ENCODE measurements at regions not wholly inside any gene's neighbourhood (a gene's known extent, or its start where the extent isn't known, plus 50 kb on each side); places are given as distances from the start of the nearest gene placed in this dataset.
A peak's percentile ranks its signal among the peaks of the same experiment; 100 is the strongest.
"Not testable (repeated sequence)": the region's sequence is repeated elsewhere in the genome, so short reads cannot be mapped to it uniquely, and the experiment has no call there.

GRCh38 chr1:81304187-81304586 is 496.5 kb upstream of the ADGRL2 start:
- no peak overlapping the region for H3K4me3 ChIP-seq (ENCODE audit: low read depth, low read length)

DNA sequence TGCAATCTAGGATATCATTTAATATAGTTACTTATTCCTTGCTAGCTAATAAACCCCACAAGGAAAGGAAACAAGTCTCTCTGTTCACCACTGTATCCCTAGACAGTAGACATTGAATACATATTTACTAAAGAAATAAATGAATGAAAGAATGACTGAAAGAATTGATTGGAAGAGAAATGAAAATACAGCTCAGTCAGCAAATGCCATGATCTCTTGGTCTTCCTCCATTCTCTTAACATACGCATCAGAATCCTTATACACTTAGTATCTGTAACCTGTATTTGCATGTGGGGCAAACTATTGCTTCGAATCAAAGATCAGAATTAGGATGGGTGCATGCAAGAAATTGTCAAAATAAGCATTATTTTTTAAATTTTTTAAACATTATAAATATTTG is 500.8 kb upstream of the ADGRL2 start:
- no peak overlapping the region for H3K4me3 ChIP-seq (ENCODE audit: low read depth, low read length)

GRCh38 chr1:81298266-81298665 is 502.5 kb upstream of the ADGRL2 start:
- H3K4me3 ChIP-seq (ENCODE audit: low read depth, low read length): no peak overlapping the region

DNA sequence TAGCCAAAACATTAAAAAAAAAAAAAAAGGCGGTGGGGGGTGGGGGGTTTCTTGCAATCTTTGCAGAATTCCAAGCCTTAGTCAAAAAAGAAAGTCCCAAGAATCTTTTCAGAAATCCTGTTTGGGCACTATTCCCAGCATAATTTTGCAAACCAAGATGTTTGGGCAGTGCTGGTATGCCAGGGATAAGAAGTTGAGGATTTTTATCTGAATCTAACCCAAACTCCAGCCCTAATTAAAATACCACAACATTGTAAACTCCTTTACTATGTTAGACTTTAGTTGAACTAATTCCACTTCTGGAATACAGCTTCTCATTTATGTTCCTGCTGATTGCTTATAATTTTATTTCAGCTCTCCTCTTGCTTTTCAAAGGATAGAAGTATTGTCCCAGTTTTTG is 504.1 kb upstream of the ADGRL2 start:
- H3K4me3 ChIP-seq (ENCODE audit: low read depth, low read length): no peak overlapping the region

DNA sequence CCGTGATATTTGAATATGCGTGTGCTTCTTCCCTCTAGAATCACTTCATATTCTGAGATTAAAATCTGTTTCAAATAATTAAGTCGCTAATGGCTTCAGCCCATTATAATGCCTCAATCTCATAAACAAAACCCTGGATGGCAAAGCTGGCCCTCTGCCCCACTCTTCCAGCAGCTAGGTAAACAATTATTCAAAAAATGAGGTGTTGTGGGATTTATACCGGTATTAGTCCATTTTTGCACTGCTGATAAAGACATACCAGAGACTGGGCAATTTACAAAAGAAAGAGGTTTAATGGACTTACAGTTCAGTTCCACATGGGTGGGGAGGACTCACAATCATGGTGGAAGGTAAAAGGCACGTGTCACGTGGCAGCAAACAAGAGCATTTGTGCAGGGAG is 510.4 kb upstream of the ADGRL2 start:
- no peak overlapping the region for H3K4me3 ChIP-seq (ENCODE audit: low read depth, low read length)

- no peak overlapping the region for H3K4me3 ChIP-seq (ENCODE audit: low read depth, low read length)
Measured at GRCh38 chr1:81288689-81289088, 512.0 kb upstream of the ADGRL2 start.

GRCh38 chr1:81287411-81288080 is 513.2 kb upstream of the ADGRL2 start:
- no peak overlapping the region for H3K4me3 ChIP-seq (ENCODE audit: low read depth, low read length)

DNA sequence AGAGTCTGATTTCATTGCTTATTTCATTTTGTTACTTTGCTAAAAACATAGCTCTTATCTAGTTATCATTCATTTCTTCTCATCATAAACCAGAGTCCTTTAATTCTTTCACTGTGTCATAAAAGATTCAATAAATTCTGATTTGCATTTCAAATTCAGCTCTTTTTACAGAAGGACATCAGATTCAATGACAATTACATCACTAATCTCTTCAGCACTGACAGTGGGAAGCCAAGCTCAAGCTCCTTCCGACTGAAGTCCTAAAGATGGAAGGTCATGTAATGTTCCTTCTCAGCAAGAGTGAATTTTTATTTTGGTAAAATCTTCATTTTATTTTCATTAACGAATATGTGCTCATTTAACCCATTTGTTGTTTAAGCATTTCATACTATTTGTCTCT is 530.7 kb upstream of the ADGRL2 start:
- no peak overlapping the region for H3K4me3 ChIP-seq (ENCODE audit: low read depth, low read length)

DNA sequence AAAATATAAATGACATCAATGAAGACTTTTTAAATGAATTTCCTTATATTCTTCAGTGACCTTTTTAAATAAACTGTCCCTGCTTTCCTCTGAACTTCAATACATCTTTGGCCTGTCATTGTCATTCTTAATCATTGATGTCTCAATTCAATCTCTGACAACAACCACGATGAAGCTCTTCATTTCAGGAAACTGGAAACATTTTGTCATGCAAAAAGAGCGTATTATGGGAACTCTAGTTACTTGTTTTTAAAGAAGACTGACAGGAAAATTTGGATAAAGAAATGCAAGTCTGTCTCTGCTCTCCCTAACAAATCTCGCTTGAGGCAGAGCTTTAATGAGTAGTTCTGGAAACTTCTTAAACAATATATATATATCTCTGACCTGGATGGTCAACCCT is 535.8 kb upstream of the ADGRL2 start:
- H3K4me3 ChIP-seq (ENCODE audit: low read depth, low read length): no peak overlapping the region

GRCh38 chr1:81259625-81260411 is 540.9 kb upstream of the ADGRL2 start:
- H3K4me3 ChIP-seq (ENCODE audit: low read depth, low read length): no peak overlapping the region

DNA sequence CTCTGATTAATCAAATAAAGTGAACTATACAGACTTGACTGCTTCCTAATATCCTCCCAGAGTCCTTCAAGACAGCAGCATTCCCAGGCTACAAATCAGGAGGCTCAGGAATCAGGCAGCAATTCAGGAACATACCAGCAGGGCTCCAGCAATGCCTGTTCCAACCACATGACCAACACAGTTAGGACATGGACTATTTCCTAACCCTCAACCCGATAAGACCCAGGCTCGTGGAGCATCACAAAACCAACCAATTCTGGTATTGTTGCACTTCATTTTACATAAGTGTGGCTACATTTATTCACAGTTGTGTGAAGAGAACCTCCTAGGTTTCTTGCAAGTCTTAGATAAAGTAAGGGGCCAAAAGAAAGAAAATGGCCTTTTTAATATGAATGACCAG is 546.2 kb upstream of the ADGRL2 start:
- no peak overlapping the region for H3K4me3 ChIP-seq (ENCODE audit: low read depth, low read length)

DNA sequence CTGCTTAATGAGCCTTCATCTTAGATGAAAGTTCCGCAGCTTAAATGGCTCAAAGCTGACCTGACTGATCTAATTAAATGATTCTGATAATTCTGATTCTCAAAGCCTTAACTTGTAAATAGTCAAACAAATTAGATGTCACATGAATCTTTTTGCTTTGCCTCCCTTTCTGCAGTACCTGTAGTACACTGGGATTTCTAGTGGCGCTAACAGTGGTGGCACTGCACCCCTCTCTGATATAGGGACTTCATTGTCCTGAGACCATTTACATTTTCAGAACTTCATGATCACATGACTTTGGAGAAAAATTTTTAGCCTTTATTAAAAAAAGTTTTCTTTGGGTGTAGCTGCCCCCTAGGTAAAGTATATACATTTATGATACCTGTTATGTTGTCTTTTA is 546.7 kb upstream of the ADGRL2 start:
- no peak overlapping the region for H3K4me3 ChIP-seq (ENCODE audit: low read depth, low read length)

DNA sequence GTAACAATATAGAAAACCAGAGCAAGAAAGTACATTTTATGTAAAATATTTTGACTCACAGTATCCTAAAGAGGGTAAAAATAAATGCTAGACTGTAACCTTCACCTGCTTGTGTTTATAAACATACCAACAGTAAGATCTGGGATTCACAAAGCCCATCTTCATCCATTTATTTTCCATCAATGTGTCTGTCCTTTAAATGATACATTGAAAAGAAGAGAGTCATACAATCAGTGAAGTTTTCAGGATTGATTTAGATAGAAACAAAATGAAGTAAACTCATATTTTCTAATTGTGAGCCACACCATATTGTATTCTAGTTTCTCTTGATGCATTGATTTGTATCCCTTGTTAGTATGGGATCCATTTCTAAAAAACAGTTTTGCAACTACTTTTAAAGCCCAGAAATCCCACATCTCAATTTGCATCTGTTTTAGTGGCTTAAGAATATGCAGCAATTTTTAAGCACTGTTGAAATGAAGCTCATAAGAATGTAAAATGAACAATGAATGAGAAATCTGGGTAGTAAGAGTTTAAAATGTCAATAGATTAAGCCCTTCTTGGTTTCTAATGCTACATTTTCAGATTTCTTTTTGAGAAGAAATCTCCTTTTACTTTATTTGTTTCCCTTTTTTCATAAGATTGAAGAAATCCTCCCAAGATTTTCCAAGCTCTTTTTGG is 548.1 kb upstream of the ADGRL2 start:
- H3K4me3 ChIP-seq (ENCODE audit: low read depth, low read length): no peak overlapping the region

DNA sequence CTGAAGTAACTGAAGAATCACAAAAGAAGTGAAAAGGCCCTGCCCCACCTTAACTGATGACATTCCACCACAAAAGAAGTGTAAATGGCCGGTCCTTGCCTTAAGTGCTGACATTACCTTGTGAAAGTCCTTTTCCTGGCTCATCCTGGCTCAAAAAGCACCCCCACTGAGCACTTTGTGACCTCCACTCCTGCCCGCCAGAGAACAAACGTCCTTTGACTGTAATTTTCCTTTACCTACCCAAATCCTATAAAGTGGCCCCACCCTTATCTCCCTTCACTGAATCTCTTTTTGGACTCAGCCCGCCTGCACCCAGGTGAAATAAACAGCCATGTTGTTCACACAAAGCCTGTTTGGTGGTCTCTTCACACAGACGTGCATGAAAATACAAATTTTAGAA is 549.9 kb upstream of the ADGRL2 start:
- not testable (repeated sequence) for H3K4me3 ChIP-seq (ENCODE audit: low read depth, low read length)

DNA sequence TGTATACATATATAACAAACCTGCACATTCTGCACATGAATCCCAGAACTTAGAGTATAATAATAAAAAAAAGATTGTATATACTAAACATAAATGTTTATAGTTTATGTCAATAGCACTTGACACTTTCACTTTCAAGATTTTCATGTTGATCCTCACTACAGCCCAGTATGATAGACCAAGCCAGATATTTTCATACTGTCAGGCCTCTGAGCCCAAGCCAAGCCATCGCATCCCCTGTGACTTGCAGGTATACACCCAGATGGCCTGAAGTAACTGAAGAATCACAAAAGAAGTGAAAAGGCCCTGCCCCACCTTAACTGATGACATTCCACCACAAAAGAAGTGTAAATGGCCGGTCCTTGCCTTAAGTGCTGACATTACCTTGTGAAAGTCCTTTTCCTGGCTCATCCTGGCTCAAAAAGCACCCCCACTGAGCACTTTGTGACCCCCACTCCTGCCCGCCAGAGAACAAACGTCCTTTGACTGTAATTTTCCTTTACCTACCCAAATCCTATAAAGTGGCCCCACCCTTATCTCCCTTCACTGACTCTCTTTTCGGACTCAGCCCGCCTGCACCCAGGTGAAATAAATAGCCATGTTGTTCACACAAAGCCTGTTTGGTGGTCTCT is 555.5 kb upstream of the ADGRL2 start:
- H3K4me3 ChIP-seq (ENCODE audit: low read depth, low read length): peak overlapping the region; percentile 61

GRCh38 chr1:81244612-81245011 is 556.1 kb upstream of the ADGRL2 start:
- H3K4me3 ChIP-seq (ENCODE audit: low read depth, low read length): not testable (repeated sequence)

- no peak overlapping the region for H3K4me3 ChIP-seq (ENCODE audit: low read depth, low read length)
Measured at GRCh38 chr1:81242103-81242502, 558.6 kb upstream of the ADGRL2 start.

GRCh38 chr1:81238129-81238528 is 562.6 kb upstream of the ADGRL2 start:
- H3K4me3 ChIP-seq (ENCODE audit: low read depth, low read length): peak overlapping the region; percentile 10

GRCh38 chr1:81237473-81238089 is 563.2 kb upstream of the ADGRL2 start:
- peak overlapping the region; percentile 10 for H3K4me3 ChIP-seq (ENCODE audit: low read depth, low read length)

DNA sequence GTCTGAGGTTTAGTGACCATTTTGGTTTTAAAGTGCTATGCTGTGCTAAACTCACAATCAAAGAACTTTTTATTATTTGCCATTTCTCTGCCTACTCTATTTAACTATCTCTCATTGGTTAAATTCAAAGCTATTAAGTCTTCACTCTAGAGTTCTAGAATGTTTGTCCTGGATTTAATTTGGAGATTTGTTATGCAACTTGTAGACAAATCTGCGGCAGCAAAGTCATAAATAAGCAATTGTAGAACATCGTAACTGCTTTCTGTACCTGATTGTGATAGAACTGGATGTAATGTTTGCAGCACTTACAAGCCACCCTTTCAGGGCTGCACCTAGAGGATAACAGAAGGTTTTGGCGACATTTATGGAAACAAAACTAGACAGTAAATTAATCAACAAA is 566.5 kb upstream of the ADGRL2 start:
- H3K4me3 ChIP-seq (ENCODE audit: low read depth, low read length): no peak overlapping the region

GRCh38 chr1:81233591-81233990 is 567.1 kb upstream of the ADGRL2 start:
- H3K4me3 ChIP-seq (ENCODE audit: low read depth, low read length): no peak overlapping the region

All from iPS-11a (cell line).